Stimulated activated CD4-positive, alpha-beta T cell treated with anti-CD3 and anti-CD28 coated beads, Interleukin-15, amount 100 ng/mL, for 48 hours (primary cell): ENCODE measurements at regions not wholly inside any gene's neighbourhood (a gene's known extent, or its start where the extent isn't known, plus 50 kb on each side); places are given as distances from the start of the nearest gene placed in this dataset.

Experiments
- DNase-seq, 2 donors: peaks; one replicate each; pipeline ENCODE4 v3.0.0-alpha.2; 2020; ENCODE audit warnings: low read depth in 2 of 2

DNA sequence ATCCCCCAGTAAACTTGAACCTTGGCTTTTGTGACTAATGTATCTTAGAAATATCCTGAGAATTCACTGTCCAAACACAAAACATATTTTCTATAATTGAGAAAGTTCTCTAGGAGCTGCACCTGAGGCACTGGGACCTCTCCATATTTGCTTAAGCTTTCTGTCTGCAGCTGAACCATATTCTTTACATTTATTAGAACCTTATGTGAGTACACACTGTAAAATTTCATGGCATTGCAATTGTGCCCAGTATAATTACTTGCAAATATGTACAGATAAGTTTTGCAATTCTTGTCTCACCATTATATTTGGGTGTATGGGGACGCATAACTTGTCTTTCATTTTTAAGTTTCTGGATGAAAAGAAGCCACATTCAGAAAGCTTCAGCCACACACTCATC lies 280.7 kb upstream of the KLHL1 start:
- DNase-seq: no peak

DNA sequence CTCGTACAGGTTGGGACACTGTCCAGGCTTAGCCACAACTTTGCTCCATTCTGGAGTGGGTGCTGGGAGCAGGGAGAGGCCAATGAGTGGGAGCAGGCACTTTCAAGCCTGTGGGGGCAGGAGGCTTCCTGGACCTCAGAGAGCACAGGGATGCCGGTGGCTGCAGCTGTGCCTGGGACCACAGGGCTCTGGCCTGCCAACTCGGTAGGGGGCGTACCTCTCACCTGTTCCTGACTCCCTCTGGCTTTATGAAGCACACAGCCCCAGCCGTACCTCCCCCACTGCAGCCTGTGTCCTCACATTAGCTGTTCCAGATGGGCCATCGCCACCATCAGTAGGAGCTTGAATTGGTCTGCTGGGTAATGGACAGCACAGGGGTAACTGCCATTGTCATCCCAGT lies 278.7 kb upstream of the KLHL1 start:
- no peak for DNase-seq

DNA sequence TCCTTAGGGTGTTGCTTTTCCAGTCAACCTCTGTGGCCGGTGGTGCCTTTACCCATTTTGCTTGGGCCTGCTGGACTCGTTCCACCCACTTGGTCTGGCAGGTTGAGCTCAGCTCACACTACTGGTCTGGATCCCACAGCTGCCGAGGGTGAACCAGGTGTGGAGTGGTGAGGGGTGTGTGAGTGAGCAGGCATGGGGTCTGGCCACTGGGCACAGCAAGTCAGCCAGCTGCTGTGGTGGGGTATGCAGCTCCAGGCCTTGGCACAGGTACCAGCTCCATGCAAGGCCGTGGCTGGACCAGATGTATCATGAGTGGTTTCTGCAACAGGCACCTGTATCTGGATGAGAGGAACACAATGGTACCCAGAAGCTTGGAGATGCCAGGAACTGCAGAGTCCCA lies 277.6 kb upstream of the KLHL1 start:
- no peak for DNase-seq

DNA sequence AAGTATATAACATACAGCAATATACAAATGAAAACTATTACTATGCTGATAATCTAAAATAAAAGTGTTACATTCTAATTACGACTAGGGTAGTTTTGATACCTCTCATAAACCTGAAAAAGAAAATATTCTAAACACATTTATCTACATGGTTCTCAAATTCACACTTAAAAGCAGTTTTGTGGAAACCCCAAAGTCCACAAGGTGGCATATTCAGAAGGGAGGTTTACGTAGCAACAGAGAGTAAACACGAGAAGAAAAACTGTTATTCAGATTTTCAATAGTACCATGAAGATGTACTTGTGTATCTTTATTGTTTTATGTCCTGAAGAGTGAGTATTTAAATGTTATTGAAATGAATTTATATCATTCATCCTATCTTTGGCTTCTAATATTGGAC lies 275.9 kb upstream of the KLHL1 start:
- no peak for DNase-seq

DNA sequence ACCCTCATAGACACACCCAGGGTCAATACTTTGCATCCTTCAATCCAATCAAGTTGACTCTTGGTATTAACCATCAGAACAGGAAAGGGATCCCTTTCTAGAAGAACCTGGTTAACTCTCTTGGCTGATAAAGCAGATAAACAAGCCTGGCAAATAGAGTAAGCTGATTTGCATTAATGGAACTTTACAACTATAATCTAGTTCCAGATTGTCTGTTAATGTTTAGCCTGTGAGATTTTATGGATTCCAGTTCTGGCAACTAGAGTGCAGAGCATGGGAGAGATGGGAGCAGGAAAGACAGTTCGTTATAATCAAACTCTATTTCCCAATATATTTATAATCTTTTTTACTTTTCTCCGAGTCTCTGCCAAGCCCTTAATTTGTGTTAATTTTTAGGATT lies 272.6 kb upstream of the KLHL1 start:
- DNase-seq: no peak

DNA sequence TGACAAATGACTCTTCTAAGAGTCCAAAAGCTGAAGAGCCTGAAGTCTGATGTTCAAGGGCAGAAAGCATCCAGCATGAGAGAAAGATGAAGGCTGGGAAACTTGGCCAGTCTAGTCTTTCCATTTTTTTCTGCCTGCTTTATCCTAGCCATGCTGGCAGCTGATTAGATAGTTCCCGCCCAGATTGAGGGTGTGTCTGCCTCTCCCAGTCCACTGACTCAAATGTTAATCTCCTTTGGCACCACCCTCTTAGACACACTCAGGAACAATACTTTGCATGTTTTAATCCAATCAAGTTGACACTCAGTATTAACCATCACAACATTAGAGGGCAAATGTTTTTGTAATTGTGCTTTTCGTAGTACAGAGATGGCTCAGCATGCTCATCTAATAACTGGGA lies 267.5 kb upstream of the KLHL1 start:
- no peak for DNase-seq

DNA sequence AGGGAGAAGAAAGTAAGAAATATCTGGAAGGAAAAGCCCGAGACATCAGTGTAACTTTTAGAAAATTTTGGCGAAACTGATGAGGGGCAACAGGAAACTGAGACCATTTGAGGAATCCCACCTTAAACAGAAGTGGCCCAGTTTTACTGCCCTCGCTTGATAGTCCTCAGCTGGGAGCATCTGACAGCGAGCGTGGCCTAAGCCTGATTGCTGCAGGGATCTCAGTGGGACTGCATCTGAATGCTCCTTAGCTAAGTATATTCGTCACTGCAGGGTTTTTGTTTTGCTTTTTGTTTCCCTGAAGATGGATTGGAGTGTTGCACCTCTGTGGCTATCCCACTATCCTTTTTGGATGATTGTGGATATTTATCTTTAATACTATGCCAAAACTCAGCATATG lies 262.7 kb upstream of the KLHL1 start:
- no peak for DNase-seq

DNA sequence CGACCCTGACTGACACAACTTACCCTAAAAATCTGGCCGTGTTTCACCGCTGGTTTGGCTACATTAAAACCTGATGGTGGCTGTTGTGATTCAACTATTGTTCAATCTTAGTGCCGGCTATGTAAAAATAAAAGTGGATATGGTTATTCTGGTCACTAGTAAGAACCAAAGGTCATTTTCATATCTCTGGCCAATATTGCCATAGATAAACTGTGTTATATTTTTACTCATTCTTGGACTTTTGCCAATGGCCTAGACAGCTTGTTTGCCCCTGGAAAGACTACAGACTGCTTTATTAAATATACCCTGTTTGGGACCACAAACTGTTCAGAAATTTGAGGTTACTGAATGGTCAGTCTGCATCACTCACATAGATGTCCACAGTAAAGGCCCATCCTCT lies 258.5 kb upstream of the KLHL1 start:
- no peak for DNase-seq

DNA sequence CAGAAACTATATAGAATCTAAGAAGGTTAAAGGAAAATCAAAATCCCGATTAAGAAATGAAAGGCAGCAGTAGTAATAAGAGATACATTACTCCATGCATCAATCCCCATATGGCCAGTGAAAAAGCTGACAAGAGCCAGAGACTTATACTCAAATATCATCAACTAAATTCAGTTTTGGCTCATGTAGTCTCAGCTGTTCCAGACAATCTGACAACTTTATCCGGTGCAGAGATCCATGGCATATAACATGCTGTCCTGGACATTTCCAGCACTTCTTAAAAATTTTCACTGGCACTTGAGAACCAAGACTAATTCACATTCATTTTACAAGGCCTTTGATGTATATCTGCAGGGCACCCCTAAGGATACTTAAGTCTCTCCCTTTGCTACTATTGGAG lies 255.7 kb upstream of the KLHL1 start:
- DNase-seq: no peak

DNA sequence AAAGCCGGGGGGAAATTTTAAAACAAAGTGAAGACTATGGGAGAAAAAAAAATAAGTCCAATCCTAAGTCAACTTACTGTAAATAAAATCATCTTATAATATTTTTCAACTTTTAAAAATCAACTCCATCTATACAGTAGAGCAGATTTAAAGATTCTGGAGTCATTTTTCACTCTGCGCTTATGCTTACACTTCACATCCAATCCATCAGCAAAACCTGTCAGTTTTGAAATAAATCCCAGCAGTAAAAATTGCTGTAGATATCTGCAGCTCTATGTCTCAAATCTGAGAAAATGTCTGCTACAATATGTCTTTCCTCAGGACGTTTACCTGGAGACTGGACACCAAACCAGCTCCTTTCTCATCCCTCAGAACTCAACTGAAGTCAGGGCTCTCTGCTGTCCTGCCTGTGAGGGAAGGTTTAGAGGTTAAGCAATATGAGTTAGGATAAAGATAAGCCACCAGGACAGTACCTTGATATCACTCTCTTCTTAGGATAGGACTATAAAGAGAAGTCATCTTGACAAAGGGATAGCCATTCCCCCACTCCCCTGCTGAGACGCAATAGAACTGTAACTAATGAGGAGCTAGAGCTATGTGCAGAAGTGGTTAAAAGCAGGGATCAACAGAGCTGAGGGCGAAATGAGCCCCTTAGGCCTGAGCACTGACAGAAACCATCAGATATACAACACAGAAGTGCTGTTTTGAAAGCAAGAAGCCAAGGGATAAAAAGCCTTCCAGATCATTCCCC lies 254.7 kb upstream of the KLHL1 start:
- no peak for DNase-seq

DNA sequence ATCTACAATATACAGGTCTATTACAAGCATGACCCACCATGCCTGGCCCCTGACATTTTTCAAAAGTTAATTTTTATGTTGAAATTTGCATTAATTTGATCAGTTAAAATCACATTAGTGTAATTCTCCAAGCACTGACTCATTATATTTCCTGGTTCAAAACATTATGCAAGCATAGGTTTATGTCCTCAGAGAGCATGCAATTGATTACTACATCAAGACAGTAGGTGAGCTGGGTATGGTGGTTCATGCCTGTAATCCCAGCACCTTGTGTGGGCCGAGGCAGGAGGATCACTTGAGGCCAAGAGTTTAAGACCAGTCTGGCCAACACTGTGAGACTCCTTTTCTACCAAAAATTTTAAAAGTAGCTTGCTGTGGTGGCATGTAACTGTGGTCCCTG lies 248.8 kb upstream of the KLHL1 start:
- DNase-seq: no peak

DNA sequence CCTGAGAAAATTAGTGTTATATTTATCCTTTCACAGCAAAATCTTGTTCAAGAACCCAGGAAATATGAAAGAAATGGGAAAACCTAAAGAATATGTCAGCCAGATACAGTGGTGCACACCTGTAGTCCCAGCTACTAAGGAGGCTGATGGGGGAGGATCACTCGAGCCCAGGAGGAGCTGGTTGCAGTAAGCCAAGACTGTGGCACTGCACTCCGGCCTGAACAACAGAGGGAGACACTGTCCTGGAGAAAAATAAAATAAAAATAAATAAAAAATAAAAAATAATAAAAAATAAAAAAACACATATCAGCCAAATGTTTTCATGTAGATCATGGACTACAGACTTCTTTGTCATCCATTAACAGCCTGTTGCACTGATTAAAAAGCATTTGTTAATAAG lies 244.8 kb upstream of the KLHL1 start:
- no peak for DNase-seq

DNA sequence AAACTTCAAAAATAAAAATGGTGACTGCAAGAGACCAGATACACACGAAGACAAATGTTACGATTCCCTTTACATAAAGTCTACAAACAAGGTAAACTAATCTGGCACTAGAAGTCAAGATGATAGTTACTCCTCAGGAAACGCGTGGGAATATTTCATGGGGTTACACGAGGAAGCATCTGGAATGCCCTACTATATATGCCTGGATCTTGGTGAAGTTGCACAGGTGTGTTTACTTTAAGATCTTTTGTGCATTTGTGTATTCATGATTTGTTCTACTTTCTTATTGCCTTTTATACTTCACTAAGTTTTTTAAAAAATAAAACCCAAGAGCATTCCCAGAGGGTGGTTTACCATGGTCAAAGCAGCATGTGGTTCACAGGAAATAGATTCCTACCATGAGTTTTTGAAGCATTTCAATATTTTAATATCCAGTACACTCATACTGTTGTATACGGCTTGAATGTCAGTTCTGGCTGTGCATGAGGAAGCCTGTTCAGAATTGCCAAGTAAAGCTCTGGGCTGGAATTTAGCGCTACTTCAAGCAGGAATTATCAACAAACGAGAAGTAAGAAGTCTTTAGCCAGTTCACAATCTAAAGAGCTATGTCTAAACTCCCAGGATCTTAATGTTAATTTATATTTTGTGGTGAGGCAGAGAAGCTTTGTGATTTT lies 239.8 kb upstream of the KLHL1 start:
- no peak for DNase-seq

DNA sequence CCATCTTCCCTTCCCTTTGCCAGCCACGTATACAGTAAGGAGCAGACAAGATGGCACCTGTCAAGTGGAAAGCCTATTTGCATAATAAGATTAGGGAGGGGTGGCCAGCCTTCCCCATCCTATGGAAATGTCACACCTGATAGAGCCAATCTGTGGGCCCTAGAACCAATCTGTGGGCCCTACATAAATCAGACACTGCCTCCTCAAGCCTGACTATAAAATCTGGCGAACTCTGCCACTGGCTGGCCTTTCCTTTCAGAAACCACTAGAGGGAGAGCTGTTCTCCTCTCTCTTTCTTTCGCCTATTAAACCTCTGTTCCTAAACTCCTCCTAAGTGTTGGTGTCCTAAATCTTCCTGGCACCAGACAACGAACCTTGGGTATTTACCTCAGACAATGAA lies 231.5 kb upstream of the KLHL1 start:
- no peak for DNase-seq

DNA sequence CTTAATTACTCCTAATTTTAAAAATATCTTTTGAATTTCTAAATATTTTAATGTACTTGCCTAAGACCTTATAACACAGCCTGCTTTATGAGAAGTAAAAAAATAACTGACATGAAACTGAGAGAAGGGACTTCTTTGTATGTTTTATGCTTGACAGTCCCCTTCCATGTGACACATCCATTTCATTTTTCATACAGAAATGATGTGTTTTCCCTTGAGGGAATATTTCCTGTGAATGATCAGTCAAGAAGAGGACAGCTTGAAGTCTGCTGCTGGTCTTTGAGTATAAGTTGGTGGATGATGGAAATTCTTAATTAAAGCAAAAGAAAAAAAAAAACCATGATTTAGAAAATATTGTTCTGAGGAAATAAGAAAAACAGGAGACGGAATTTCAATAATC lies 230.4 kb upstream of the KLHL1 start:
- DNase-seq: no peak

DNA sequence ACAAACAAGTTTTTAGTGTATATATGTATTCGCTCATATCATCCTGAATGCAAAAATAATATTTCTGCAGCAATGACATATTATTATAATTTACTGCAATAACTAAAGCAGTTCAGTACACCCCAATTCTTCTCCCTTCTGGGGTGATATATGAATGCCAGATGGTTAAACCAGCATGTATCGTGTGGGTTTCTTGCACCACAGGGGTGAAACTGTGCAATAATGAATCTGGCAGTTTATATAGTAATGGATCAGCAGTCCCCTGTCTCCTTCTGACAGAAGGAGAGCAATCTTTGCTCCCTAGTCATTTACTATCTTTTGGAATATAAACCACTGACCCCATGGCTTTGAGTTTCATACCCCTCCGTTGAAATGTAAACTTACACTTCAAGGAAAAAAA lies 228.6 kb upstream of the KLHL1 start:
- no peak for DNase-seq

DNA sequence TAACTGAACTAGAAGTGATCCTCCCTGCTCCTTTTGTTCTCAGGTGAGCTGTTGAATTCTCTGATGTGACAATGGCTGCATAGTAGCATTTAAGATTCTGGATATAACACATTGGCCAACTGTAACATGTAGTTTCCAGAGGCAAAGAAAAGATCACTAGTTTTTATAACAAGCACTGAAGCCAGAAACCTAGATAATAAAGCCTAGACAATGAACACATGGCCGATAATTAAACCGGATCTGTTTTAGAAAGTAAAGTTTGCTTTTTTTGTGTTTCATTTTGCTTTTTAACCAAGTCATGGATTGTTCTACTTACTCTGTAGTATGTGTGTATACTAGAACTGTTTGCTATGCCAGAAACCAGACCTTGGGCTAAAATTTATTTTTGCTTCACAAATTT lies 225.5 kb upstream of the KLHL1 start:
- DNase-seq: no peak

DNA sequence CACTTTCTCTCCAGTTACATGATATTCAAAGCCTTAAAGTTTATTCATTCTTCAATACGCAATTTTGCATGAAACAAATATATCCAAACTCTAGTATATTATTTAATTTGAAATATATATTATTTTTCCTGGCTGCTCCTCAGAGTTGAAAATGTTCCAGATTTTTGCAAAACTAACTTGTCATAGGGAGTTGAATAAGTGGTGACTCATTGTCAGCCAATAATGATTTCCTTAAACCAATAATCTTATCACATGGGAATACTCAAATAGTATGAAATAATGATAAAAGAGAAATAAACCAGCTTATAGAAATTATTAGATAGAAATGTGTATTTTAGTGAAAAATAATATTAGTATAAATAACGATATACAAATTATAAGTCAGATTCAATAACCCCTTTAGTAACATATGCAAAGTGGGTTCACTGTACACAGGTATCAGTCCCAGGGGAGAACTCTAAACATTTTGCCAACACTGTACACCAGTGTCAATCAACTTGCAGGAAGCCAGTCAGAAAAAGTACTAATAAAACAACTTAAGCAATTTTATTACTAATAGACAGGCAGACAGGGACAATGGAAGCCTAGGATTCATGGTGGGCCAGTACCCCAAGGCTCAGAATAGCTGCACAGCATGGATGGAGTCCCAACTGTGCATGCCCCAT lies 222.6 kb upstream of the KLHL1 start:
- DNase-seq: no peak

DNA sequence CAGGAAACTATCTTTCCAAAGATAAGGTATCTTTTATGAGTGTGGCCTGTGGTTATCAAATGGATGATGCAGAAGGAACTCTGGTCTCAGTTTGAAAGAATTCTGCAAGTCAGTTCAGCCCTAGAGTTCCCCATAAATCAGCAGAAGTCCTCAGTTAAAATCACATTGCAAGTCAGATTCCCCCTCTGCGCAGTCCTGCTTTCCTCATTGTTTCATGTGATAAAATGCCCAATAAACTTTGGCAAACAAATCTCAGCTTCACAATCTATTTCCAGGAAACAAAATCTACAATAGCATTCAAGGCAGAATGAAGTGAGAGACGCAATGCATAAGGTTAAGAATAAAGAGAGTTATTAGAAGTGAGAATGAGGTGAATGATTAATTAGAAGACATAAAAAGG lies 216.3 kb upstream of the KLHL1 start:
- no peak for DNase-seq

DNA sequence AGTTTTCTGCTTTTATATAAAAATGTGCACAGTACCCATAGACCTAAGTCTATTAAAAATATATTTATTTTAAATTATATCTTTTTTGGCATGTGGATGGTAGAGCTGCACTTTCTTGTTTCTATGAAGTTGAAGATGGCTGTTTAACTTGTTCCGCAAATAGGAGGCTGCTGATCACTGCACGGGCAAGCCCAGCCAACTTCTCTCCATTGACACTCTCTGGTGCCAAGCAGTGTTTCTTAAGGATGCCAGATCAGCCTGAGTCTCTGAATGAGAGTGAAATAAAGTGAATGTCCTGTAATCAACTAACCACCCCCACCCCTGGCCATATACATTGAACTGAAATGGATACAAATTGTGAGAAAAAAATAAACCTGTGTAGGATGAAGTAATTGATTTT lies 202.9 kb upstream of the KLHL1 start:
- no peak for DNase-seq

DNA sequence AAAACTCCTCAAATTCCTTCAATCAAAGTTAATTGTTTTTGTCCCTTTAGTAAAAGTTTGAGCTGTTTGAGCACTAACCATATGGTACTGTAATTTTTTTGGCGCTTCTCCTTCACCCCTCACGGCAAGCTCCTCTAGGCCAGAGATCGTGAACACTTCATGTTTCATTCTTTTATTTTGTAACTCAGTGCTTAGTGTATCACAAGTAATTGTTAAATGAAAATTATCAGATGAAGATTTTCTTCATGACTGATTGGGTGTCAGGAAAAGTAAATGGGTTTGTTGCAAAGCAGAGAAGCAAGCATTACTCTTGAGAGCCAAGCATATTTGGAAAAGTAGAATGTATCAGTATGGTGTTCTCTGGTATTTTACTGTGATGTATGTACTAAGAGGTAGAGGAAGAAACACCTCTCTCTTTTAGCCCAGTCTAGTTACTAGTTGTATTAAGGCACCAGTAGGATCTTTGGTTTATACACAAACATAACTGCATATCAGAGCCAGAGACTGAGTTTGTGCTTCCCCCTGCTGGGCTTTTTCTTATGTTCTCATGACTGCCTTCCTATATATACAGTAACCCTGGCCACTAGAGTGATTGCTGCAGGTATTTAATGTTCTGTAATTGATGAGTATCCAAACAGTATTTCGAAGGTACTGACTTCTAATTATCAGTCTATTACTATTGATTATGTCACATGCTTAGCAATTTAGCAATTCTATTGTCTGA lies 202.3 kb upstream of the KLHL1 start:
- no peak for DNase-seq

DNA sequence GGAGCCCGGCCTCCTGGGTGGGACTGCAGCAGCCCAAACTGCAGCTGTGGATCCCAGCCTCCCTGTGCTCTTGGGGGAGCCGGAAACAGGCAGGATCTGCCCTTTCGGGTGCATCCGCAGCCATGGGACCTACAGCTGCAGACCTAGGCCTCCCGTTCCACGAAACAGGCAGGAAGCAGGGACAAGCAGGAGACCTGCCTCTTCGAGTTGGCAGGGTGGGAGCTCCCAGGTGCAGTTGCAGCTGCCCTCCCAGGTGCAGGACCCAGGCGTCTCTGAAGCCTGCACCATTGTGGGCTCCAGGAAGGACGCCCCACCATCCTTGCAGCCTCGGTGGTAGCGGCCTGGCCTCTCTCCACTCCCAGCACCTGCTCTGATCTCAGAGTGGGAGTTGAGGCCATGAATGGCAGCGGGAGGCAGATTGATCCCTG lies 189.0 kb upstream of the KLHL1 start:
- DNase-seq: no peak

DNA sequence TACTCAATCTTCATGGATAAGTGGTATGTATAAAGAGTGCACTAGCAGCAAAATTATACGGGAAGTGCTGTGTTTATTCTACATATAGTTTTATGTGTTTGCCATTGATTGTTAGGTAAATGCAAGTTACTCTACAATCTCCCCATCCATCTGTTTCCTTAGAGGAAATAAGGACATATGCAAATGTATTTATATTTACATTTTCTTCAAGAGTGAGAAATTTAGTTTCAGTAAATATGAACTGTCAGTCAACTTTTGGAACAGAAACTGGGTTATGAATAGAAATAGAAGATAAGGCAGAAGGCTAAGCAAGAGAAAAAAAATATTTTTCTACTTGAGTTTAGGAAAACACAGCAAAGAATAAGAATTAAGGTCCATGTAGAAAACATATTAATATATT lies 176.1 kb upstream of the KLHL1 start:
- no peak for DNase-seq
